ENCODE measurements at regions not wholly inside any gene's neighbourhood (a gene's known extent, or its start where the extent isn't known, plus 50 kb on each side); places are given as distances from the start of the nearest gene placed in this dataset.

GRCh38 chr2:9060819-9061218 is 57.3 kb upstream of the MBOAT2 start:
- TF ChIP-seq NR3C1 (CRISPR knock-in tag; IDR thresholded peaks at IDR 0.05) (no peak), STAG1 (CRISPR knock-in tag; IDR thresholded peaks at IDR 0.05) (no peak), POLR2AphosphoS5 (IDR thresholded peaks at IDR 0.05; ENCODE audit: low read depth, low read length) (no peak), CTCF (CRISPR knock-in tag; IDR thresholded peaks at IDR 0.05) (no peak), ZNF792 (CRISPR knock-in tag; IDR thresholded peaks at IDR 0.05) (no peak), TBP (CRISPR knock-in tag; IDR thresholded peaks at IDR 0.05) (no peak)

Data from HepG2 (cell line).